Right ventricle myocardium inferior (tissue), 1 donor: ENCODE measurements at regions not wholly inside any gene's neighbourhood (a gene's known extent, or its start where the extent isn't known, plus 50 kb on each side); places are given as distances from the start of the nearest gene placed in this dataset.
A peak's percentile ranks its signal among the peaks of the same experiment; 100 is the strongest.

Source experiments
- ATAC-seq: fragments of 200-7000 bp; cut with Tn5 transposase; one replicate; pipeline ENCODE4 v1.9.1; 2020; ENCODE audit warnings: mild to moderate bottlenecking, moderate library complexity
- DNase-seq: peaks from one replicate; pipeline ENCODE4 v3.0.0; 2021; ENCODE audit errors: missing footprints
- intact Hi-C: fragments of 100-400 bp; cut with DNase I; formaldehyde crosslinking; loops from one replicate; pipeline ENCODE4 v1.11.0; 2022
- donor health status: DM: no; HTN: yes; CAD: no; lungs with severe emphysema.

DNA sequence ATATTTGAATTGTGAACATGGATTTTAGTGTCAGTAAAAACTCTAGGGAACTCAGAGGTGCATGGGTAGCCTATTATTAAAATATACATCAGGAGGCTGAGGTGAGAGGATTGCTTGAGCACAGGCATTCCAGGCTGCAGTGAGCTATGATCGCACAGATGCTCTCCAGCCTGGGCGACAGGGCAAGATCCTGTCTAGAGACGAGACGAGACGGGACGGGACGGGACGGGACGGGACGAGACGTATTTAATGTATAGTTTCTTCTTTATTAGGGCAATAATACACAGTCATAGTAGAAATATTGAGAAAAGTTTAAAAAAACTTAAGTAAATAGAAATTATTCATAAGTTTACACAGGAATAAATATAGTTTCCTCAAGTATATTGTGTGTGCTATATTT, 89.3 kb downstream of the DIPK2A start:
- no peak for ATAC-seq
- DNase-seq, result no peak
- intact Hi-C loops, result no loop called here

DNA sequence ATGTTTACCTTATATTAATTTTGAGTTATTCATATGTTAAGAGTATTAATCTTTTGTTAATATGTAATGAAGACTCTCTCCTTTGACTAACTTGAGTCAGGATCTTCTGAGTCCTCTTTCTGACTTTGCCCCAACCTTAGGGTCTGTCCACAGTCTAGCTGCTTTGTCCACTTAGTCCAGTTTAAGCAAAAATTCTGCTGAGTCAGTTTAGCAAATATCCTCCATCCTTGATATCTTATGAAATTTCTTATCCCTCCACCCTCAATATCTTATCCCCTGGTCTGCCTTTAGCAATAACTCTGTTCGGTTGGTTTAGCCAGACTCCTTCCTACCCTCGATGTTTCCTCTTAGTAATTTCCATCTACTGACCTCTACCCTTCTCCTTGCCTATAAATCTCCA, 91.7 kb downstream of the DIPK2A start:
- intact Hi-C loops, result no loop called here
- ATAC-seq (no peak), DNase-seq (no peak)

DNA sequence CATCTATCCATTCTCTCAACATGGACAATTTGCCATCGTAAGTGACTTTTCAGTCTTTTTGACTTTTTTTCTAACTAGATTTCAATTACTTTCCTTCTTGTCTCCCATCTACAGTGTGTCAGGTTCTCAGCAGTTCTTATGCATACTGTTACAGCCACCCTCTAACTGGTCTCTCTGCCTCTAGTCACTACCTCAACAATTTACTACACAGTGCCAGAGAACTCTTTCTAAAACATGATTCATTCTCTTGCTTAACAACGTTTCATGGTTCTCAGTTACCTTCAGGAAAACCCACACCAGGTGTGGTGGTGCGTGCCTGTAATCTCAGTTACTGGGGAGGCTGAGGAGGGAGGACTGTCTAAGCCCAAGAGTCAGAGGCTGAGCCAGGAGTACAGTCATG, 95.4 kb downstream of the DIPK2A start:
- intact Hi-C loops, result no loop called here
- DNase-seq (no peak), ATAC-seq (no peak)

DNA sequence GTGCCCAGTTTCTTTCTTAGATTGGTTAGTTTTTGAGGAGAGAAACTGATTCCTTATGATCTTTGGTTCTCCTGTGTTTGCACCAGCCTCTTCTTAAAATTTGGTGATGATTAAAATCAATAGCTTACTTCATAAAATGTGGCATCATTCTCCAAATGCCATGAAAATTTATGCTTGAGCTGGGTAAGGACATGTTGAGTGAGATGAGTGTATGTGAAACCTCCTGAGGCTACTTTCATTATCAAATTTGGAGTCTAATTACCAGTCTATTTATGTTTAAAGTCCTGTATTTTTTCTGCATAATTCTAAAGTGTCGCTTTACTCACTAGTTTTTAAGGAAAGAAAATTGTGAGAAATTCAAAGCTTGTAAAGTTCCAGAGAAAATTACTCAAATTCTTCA, 102.1 kb downstream of the DIPK2A start:
- ATAC-seq, result no peak
- no peak for DNase-seq
- intact Hi-C loops, result no loop called here

DNA sequence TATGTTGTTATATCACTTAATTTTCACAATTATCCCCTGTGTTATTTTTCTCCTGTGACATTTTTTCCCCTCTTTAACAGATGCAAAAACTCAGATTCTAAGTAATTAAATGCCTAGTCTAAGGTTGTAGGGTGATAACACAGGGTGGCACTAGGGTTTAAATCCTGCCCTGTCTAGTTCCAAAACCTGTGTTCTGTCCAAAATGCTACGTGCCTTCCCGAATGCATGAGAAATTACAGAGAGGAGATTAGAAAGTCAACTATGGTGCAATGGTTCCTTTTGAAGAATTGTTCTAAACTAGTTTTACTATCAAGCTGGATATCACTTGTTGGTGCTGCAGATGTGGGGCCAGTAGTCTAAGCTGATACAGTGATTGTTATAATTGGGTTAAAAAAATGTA, 108.0 kb downstream of the DIPK2A start:
- ATAC-seq (no peak), DNase-seq (no peak)
- intact Hi-C loops, result no loop called here

- ATAC-seq (no peak), DNase-seq (no peak)
- intact Hi-C loops, result no loop called here
Measured at GRCh38 chr3:144084929-144085328, 113.3 kb downstream of the DIPK2A start.

DNA sequence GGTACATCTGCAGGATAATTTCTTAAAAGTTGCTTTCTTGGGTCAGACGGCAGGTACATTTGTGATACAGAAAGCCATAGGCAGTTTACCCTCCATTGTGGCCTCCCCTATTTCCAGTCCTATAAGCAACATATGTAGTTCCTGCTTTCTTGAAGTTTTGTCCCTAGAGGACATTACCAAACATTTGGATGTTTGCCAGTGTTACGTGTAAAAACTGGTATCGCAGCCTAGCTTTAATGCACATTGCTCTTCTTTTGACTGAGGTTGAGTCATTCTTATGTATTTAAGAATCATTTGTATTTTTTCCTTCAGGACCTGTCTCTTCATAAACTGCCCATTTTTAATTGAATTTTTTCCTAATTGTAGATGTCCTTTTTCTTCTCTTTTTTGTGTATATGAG, 114.3 kb downstream of the DIPK2A start:
- DNase-seq (no peak), ATAC-seq (no peak)
- intact Hi-C loops, result no loop called here

GRCh38 chr3:144096016-144096415, 124.4 kb downstream of the DIPK2A start:
- no peak for ATAC-seq
- intact Hi-C loops, result loop anchor here (10.0 kb wide), 1 partner anchor 211 kb away; no protein-coding TSS in a partner anchor
- DNase-seq, result no peak

DNA sequence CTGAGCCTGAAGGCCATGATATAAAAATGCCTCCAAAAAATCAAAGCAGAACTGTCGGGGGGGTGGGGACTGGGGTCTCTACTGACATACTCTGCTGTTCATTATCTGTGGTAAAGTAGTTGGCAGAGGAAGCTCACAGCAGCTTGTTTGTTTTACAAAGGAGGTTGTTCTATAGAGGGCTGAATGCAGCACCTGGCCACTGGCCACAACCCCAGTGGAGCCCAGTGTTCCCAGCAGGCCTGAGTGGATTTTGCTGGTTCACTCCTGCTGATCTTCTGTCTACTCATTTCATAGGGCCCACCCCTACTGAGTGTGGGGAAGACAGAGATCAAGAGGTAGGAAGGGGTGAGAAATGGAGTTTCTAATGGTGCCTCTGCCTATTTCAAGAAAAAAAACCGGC, 125.5 kb downstream of the DIPK2A start:
- intact Hi-C loops, result loop anchor here (10.0 kb wide), 1 partner anchor 212 kb away; no protein-coding TSS in a partner anchor
- no peak for ATAC-seq

DNA sequence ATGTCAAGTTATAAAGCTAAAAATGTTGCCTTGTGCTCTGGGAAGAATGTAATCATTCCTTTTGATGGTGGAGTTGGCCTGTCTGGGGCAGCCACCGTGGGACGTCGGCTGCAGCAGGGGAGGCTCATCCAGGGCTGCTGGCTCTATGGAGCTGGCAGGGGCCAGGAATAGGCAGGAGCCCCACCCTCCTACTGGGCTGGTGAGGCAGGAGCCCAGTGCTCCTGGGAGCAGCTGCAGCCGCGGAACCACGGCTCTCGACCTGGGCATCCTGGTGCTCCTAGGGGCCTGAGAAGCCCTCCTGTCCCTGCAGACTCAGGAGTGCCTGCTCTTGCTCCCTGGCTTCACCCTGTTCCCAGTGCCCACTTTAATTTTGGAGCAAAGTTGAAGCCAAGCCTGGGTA, 127.1 kb downstream of the DIPK2A start:
- DNase-seq, result no peak
- intact Hi-C loops, result loop anchor here (10.0 kb wide), 1 partner anchor 214 kb away; no protein-coding TSS in a partner anchor
- ATAC-seq, result no peak

More for the DNA sequence above, 125.5 kb downstream of the DIPK2A start:
- peak; percentile 14 for DNase-seq

DNA sequence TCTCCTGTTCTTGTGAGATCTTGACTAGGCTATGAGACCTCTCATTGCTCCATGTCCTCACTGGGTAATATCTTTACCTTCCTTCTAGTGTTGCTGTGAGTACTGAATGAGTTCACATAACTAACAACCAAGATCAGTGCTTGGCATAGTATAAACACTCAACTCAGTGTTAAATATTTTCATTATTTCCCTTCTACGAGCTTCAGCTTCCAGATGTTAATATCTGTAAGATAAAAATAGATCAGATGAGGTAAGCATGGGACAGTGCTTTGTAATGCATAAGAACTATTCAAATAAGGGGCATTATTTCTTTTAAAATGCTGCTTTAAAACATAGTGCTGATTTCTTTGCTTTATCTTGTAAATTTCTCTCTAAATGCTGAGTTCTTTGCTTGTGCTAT, 130.8 kb downstream of the DIPK2A start:
- ATAC-seq (no peak), DNase-seq (no peak)
- intact Hi-C loops, result no loop called here

GRCh38 chr3:144104186-144104585, 132.6 kb downstream of the DIPK2A start:
- intact Hi-C loops, result no loop called here
- DNase-seq, result no peak
- ATAC-seq, result no peak

- intact Hi-C loops, result no loop called here
- DNase-seq, result no peak
- ATAC-seq, result no peak
Measured at GRCh38 chr3:144104679-144105078, 133.1 kb downstream of the DIPK2A start.

GRCh38 chr3:144105542-144105941, 133.9 kb downstream of the DIPK2A start:
- no peak for ATAC-seq
- intact Hi-C loops, result no loop called here
- no peak for DNase-seq

DNA sequence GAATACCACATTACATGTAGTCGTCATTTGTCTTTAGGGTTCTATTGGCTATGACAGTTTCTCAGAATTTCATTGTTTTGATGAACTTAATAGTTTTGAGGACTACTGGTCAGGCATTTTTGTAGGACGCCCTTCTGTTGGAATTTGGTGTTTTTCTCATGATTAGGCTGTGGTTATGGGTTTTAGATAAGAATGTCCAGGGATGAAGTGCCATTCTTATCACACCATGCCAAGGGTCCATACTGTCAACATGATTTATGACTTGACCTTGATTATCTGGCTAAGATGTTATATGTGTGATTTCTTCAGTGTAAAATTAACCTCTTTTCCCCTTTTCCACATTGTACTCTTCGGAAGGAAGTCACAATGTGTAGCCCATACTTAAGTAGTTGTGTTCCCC, 135.3 kb downstream of the DIPK2A start:
- intact Hi-C loops, result no loop called here
- DNase-seq, result no peak
- ATAC-seq, result no peak

- ATAC-seq, result no peak
- intact Hi-C loops, result no loop called here
Measured at GRCh38 chr3:144107923-144108322, 136.3 kb downstream of the DIPK2A start.

GRCh38 chr3:144109944-144110343, 138.3 kb downstream of the DIPK2A start:
- ATAC-seq (peak; percentile 57), DNase-seq (no peak)
- intact Hi-C loops, result no loop called here

More at GRCh38 chr3:144107923-144108322, 136.3 kb downstream of the DIPK2A start:
- no peak for DNase-seq

GRCh38 chr3:144112036-144112435, 140.4 kb downstream of the DIPK2A start:
- ATAC-seq (no peak), DNase-seq (no peak)
- intact Hi-C loops, result no loop called here

DNA sequence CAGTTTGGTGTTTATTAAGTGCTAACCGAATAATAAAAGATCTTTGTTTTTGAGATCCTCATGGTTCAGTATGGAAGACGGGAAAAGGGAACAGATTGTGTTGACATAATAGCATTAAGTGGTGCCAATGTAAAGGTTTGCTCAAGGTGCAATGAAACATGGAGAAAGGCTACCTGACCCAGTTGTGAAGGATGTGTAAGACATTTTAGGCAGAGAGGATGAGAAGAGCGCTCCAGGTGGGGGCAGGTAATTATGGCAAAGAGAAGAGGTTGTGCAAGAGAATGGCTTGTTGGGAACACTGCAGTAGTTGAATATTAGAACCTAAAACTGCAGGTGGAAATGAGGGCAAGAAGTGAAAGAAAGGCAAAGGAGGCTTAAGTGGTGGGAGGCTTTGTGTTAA, 140.8 kb downstream of the DIPK2A start:
- intact Hi-C loops, result no loop called here
- DNase-seq (no peak), ATAC-seq (no peak)

DNA sequence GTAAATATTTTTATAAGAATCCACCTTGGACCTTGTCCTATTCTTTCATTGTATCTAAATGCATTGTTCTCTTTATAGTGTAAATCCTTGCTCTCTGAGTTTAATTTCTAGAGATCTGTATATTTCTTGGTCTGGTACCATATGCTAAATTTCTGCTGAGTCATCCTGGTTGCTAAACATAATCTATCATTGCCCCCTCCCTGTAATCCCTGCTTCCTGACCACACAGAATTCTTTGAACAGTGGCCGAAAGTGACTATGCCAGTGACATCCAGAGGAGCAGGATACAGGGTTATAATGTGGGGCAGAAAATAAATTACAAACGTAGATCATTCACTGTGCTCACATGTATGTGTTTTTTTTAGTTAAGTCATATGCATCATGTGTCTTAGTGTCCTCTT, 143.1 kb downstream of the DIPK2A start:
- DNase-seq (no peak), ATAC-seq (no peak)
- intact Hi-C loops, result no loop called here

GRCh38 chr3:144119633-144120032, 148.0 kb downstream of the DIPK2A start:
- intact Hi-C loops, result no loop called here
- DNase-seq (no peak), ATAC-seq (no peak)

DNA sequence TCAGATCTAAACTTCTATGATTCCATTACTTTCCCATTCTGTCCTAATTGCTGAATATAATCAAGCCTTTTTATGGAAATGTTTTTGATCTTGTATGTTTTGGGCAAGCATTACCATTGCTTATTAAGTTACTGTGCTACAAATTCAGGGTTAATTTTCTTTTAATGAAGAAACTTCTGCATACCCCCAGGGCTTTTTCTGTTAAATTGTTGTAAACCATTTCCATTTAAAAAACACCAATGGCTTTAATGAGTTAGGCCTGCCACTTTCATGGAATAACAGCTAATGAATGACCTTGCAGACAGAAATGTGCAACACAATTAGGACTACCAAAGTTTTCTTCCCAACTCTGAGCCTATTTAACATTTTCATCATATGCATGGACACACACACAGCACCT, 150.0 kb downstream of the DIPK2A start:
- ATAC-seq, result no peak
- intact Hi-C loops, result no loop called here
- no peak for DNase-seq
